ENCODE measurements at regions not wholly inside any gene's neighbourhood (a gene's known extent, or its start where the extent isn't known, plus 50 kb on each side); places are given as distances from the start of the nearest gene placed in this dataset.
A peak's percentile ranks its signal among the peaks of the same experiment; 100 is the strongest.
"Not testable (repeated sequence)": the region's sequence is repeated elsewhere in the genome, so short reads cannot be mapped to it uniquely, and the experiment has no call there.

DNA sequence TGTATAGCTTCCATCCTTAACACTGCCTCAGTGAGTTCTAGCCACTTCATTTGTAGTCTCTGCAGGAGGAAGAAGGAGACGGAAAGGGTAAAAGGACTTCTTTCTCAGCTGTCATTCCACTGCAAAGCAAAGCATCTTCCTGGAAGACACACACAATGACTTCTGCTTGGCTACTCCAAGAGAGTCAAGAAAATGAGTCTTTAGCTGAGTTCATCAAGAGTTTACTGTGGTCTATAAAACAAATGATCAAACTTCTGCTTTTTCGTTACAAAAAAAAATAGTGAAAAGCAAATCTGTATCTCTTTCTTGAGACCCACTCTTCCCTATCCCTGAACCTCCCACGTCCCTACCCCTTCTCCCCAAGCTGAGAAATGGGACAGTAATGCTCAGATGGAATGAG is 205.0 kb upstream of the AHR start:
- no peak for DNase-seq (ENCODE audit: low read depth)

DNA sequence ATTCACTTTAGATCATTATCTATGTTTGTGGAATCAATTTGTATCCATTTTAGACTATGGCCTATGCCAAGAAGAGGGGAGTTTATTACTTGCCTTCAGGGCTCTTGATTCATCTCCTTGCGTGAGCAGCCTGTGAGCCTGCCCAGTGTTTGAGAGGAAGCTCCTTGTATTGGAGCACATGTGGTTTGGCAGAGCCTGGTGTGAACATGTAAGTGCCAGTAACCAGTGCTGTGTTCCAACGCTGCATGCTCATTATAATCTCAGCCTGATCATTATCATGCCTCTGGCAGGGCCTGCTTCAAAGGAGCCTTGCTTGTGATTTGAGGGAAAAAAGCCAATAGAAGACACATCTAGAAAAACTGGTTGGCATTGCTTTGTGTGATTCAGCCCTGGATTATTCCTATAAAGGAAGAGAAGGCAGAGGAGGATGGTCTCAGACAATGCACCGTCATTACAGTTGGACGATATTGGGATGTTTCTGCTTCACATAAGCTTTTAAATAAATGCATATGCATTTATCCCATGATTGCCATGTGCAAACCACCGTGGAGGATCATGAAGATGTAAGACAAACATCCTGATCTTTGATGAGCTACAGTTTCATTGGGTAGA is 203.4 kb upstream of the AHR start:
- DNase-seq (ENCODE audit: low read depth): peak; percentile 61

DNA sequence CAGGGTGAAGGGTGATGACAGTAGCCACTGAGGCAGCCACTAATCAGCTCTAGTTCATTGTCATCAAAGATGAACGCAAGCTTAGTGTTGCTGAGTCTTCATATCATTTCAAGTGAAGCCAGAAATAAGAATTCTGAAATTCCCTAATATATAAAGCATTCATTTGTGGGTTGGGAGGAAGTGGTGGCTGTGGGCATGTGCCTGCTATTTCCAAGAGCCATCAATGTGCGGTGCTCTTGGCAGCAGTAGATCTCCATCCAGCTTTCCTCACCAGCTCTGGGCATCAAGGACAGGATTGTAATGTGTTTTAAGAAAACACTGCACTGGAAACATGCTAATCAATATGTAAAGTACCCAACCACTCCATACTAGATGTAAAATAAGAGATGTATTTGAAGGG is 202.5 kb upstream of the AHR start:
- DNase-seq (ENCODE audit: low read depth): no peak

DNA sequence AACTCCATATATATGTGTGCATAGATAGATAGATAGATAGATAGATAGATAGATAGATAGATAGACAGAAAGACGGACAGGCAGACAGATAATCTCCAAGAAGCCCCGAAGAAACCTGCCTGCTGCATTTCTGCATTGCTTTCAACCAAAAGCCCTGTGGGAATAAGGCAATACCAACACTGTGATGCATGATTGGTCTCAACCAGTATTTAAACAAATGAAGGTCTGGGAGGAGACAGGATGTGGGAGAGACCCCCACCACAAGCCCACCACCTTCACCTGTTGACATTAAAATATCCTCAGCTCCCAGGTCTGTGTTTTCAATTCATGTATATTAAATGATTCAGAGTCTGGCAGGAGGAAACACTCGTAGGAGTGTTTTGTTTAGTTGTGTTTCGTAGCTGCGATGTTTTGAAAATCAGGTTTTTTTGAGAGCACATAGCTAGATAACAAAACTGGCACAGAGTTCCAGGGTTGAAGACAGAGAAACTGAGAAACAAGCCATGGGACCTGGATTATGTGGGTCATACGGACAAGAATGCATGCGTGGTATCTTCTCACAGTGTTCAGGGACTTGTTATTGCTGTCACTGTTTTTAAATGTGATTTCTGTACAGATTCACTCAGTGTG is 200.7 kb upstream of the AHR start:
- no peak for DNase-seq (ENCODE audit: low read depth)

DNA sequence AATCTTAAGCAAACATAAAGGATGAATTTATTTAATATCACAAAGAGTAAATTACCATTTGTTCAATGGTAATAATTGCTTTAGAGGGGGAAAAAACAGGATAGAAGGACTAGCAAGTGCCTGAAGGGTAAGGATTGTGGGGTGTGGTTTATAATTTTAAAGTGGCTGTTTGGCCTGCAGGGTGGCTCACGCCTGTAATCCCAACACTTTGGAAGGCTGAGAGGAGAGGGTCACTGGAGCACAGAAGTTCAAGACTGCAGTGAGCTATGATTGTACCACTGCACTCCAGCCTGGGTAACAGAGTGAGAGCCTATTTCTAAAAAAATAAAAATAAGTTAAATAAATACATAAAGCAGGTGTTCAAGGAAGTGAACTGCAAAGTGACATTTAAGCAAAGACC is 199.9 kb upstream of the AHR start:
- no peak for DNase-seq (ENCODE audit: low read depth)

DNA sequence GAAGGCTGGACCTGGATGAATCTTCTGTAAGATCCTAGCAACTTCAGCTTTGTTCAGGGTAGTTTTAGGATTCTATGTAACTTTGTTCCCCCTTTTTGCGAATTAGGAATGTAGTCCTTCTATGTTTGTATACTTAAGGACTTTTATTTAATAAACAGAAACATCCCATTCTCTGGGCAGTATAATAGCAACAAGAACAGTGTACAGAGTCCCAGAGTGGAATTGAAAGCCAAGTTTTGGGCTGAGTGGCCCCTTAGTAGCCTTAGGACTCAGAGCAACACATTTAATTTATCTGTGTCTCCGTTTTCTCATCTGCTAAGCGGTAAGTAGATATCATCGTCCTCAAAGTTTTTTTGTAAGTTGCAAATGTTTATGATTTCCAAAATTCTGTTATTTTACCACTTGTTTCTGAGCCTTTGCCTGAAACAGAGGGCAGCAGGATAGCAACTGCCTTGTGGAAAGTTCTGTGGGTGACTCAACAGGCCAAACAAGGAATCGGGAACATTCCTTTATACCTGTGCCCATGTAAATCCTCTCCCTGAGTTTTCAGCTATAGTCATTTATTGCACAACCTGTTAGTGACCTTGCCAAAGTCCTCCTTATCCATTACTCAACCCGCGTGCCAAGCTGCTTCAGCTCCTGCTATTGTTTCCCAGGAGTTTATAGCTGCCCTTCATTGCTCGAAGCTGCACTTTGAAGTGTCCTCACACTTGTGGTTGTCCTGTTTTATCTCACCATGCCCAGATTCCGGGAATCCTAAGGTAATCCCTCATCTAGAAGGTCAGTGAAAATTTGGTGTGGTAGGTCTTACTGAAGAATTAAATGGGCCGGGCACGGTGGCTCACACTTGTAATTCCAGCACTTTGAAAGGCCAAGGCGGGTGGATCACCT is 199.1 kb upstream of the AHR start:
- no peak for DNase-seq (ENCODE audit: low read depth)

DNA sequence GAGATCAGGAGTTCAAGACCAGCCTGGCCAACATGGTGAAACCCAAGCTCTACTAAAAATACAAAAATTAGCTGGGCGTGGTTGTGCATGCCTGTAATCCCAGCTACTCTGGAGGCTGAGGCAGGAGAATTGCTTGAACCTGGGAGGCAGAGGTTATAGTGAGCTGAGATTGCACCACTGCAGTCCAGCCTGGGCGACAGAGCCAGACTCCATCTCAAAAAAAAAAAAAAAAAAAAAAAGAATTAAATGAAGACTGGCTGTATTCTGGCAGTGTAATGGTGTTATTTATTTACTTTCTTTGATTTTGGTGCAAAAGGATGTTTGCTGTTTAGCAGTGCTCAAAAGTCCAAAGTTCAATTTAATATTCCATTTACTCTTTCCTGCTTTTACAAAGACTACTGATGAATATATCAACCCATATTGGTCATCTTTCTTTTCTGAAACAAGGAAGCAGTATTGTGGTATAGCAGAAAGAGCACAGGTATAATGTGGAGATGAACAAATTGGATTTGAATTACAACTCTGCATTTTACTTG is 198.4 kb upstream of the AHR start:
- not testable (repeated sequence) for DNase-seq (ENCODE audit: low read depth)

DNA sequence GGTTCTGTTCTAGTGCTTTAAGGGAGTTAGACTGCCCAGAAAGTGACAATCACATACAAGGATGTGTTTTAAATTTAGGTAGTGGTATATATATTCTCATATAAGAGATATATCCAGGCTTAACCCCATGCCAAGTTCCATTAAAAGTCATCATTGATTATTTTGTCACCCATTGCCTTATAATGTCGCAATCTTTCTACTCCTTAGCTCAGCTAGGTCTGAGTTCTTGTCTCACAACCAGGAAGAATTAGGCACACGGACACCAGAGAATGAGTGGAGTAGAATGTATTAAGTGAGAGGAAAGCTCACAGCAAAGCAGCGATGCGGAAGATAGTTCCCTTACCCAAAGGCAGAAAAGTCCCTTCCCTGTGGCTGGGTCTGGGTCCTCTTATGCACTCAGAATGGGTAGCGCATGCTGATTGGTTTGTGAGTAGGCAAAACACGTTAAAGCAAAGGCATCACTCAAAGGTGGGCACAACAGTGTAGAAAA is 197.2 kb upstream of the AHR start:
- no peak for DNase-seq (ENCODE audit: low read depth)

DNA sequence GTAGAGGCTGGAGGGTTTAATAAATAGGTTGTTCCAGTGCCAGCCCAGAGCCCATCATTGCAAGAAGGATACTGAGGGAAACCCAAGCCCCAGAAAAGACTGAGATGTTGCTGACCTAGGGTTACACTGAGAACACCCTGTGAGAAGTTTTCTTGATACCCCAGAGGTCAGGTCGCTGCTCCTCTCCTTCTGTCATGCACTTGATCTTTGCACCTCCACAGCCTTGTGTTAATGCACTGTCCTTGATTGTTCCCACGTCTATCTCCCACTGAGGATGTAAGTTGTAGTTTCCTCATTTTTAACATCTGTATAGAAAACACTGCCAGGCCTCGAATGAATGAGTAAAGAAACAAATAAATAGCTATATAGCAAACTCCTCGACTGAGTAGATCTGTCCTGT is 195.3 kb upstream of the AHR start:
- DNase-seq (ENCODE audit: low read depth): no peak

DNA sequence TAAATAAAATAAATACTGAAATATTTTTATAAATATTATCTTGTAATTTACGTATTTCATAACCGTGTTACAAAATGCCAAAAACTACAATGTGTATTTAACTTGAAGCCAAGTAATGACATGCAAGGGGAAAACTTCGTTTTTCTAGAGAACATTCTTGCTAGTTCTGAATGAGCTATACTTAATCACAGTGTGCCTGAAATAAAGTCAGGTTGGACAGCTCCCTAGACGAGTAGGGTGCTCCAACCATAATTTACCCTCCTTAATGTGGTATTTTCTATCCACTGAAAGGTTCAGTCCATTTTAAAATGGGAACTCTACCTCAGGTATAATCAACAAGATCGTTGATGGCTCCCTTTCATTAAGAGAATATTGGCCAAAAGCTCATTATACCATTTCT is 194.5 kb upstream of the AHR start:
- no peak for DNase-seq (ENCODE audit: low read depth)

DNA sequence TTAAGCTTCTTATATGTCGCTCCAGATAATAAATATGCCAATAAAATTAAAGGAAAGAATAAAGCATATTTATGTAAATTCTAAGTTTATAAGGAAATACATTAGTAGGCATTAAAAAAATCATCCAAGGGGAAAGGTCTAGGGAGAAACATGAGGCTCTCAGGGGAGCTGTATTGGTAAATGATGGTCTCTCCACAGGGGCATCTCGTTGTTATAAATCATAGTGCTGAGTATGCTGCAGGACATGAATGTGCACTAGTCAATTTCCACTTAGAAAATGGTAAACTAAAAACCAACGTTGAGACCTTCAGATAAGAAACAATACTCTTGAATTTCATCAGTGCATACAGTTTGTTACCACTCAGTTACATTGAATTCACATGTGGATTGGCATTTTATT is 194.0 kb upstream of the AHR start:
- DNase-seq (ENCODE audit: low read depth): no peak

DNA sequence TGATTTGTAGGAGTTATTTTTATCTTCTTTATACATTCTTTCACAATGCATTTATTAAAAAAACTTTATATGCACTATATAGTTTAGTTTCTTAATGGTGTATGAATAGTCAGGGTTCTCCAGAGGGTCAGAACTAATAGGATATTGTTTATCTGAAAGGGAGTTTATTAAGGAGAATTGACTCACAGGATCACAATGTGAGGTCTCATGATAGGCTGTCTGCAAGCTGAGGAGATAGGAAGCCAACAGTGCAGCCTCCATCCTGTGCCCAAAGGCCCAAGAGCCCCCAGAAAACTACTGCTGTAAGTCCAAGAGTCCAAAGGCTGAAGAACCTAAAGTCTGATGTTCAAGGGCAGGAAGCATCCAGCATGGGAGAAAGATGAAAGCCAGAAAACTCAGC is 192.8 kb upstream of the AHR start:
- DNase-seq (ENCODE audit: low read depth): no peak

DNA sequence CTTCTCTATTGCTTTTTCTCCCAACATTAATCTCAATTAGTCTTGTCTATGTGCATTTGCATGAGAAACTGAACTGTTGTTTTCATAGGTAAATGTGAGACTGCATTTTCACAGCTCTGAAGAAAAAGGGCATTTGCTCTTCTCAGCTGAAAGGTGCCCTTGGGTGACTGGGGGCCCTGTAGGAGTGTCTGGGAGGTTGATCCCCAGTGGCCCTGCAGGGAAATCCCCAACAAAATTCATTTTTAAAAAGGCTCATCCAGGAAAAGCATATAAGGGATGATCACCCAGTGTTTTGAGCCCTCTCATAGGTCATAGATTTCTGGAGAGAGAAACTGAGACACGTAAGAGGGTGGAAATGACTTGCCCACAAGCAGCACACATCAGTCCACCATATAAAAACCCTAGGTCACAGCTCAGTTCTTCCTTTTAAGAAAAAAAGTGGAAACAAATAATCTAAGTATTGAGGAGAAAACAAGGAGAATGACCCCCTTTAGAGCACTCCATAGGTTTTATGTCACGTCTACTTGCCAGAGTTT is 190.3 kb upstream of the AHR start:
- DNase-seq (ENCODE audit: low read depth): no peak

DNA sequence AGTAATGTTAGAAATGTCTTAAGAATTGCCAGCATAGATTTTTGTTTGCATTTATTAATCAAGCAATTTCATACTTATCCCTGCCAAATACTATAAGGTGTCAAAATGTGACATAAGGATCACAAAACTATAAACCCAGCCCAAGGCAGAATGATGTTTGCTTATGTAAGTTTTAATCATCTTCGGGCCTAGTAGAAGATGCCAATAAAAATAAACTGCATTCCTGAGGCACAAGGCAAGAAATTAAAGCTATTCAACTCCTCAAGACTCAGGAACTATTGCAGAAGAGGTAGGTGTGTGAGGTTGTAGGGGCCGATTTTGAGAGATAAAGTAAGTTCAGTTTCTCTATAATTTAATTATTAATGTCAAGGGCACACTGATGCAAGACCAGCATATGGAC is 189.4 kb upstream of the AHR start:
- no peak for DNase-seq (ENCODE audit: low read depth)

DNA sequence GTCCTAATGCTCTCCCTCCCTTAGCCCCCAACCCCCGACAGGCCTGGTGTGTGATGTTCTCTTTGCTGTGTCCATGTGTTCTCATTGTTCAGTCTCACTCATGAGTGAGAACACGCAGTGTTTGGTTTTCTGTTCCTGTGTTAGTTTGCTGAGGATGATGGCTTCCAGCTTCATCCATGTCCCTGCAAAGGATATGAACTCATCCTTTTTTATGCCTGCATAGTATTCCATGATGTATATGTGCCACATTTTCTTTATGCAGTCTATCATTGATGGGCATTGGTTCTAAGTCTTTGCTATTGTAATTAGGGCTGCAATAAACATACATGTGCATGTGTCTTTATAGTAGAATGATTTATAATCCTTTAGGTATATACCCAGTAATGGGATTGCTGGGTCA is 184.7 kb upstream of the AHR start:
- DNase-seq (ENCODE audit: low read depth): not testable (repeated sequence)

DNA sequence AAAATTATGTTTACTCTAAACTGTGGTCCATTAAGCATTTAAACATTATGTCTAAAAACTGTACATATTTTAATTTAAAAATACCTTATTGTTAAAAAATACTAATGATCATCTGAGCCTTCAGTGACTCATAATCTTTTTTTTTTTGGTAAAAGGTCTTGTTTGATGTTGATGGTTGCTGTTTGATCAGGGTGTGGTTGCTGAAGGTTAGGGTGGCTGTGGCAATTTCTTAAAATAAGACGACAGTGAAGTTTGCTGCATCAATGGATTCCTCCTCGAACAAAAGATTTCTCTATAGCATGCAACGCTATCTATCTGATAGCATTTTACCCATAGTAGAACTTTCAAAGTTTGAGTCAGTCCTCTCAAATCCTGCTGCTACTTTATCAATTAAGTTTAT is 180.0 kb upstream of the AHR start:
- DNase-seq (ENCODE audit: low read depth): no peak

DNA sequence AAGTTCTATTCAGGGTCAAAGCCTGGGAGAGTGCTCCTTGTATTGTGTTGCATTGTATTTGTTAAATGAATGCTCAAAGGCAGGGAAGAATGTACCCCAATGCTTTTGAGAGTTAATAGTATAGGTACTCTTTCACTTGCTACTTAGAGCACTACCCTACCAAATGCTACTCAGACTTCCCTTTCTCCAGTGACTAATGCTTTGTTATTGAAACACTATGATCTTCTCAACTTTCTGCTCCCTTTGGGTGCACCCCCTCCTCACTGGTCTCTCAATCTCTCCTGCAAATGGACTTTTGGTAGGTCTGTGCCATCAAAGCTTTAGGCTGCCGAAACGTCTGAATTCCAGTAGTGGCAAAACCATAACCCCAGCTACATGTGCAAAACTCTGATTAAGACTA is 177.7 kb upstream of the AHR start:
- DNase-seq (ENCODE audit: low read depth): no peak

DNA sequence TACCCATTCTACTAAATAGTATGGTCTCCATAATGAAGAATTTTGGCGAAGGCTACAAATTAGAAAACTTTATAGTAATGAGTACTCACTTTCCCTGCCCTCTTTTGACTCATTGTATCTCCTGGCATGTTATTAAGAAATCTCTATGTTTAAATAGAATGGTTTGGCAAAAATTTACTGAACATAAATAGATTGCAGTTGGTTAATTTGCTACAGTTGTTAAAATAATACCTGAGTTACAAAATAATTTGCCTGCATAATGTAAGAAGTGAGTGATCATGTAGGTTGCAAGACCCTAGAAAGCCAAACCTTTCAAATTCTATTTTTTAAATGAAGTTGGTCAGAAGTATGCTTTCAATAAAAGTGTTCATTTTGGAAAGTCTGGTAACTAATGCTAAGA is 176.8 kb upstream of the AHR start:
- DNase-seq (ENCODE audit: low read depth): no peak

DNA sequence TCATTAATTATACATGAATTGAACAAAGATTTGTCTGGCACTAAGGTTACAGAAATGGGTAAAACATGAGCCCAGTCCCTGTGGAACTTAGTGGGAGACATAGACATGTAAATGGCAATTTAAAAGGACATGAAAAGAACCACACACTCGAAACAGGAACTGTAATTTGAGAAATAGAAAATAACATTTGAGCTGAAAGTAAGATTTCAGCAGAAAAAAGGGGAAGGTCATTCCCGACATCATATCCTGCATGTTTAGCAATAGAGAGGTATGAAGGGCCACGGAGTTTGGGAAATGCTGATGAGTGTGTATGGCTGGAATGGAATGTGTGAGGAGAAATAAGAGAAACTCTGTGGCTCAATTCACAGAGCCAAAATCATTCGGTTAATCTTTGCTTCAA is 175.4 kb upstream of the AHR start:
- peak; percentile 86 for DNase-seq (ENCODE audit: low read depth)

DNA sequence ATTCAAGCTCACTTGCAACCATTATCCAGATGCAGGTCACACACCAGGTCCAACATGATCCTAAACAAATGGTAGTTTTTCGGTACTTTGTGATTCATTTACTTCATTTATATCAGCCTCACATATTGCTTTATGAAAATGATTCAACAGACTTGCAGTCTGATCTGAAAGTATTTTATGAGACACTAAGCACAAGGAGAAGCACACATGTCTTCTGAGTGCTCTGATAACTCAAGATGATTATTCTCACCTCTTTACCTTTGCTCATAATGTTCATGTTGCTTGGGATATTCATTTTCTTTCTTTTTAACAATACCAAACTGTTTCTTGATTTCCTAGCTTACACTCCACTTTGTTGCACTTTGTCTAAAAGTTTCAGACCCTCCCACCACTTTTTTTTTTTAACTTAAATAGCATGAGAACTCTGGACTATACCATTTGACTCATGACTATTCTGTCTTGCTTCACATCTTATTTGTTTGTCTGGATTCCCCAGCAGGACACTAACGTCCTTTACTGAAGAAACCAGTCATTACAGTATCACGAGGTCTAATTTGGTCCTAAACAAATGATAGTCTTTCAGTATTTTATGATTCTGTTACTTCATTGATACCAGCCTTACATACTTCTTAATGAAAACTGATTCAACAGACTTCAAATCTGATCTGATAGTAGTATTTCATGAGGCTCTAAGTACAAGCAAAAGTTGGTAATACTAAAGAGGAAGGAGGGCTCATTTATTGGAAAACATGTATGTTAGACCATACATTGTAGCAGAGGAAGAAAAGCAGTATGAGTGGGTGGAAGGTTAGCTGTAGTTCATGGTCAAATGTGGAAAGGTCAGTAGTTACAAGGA is 171.8 kb upstream of the AHR start:
- DNase-seq (ENCODE audit: low read depth): no peak

DNA sequence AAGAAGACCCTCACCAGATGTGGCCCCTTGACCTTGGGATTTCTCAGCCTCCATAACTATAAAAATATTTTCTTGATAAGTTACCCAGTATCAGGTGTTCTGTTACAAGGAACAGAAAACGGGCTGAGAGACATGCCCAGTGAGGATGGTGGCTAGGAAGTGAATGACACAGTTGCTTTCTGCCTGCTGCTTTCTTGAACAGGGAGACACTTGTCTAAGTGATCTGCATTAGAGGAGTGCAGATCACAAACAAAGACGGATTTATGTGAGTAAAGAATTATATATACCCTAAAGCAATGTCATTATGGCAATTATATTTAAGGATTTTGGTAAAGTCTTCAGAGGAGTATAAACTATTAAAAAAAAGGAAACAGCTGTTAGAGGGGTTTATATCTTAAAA is 169.2 kb upstream of the AHR start:
- no peak for DNase-seq (ENCODE audit: low read depth)
